ENCODE measurements at regions not wholly inside any gene's neighbourhood (a gene's known extent, or its start where the extent isn't known, plus 50 kb on each side); places are given as distances from the start of the nearest gene placed in this dataset.

GRCh38 chr4:75370576-75370975, 143.6 kb downstream of the RCHY1 start:
- TF ChIP-seq, protein P1, sequence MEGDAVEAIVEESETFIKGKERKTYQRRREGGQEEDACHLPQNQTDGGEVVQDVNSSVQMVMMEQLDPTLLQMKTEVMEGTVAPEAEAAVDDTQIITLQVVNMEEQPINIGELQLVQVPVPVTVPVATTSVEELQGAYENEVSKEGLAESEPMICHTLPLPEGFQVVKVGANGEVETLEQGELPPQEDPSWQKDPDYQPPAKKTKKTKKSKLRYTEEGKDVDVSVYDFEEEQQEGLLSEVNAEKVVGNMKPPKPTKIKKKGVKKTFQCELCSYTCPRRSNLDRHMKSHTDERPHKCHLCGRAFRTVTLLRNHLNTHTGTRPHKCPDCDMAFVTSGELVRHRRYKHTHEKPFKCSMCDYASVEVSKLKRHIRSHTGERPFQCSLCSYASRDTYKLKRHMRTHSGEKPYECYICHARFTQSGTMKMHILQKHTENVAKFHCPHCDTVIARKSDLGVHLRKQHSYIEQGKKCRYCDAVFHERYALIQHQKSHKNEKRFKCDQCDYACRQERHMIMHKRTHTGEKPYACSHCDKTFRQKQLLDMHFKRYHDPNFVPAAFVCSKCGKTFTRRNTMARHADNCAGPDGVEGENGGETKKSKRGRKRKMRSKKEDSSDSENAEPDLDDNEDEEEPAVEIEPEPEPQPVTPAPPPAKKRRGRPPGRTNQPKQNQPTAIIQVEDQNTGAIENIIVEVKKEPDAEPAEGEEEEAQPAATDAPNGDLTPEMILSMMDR (IDR thresholded peaks at IDR 0.05) = no peak
- no peak for TF ChIP-seq POLR2A (IDR thresholded peaks at IDR 0.05)
- no peak for TF ChIP-seq POLR2AphosphoS5 (IDR thresholded peaks at IDR 0.05)
- TF ChIP-seq EP300 (IDR thresholded peaks at IDR 0.05) = no peak

All from stomach (tissue), 4 donors.